ENCODE measurements at regions not wholly inside any gene's neighbourhood (a gene's known extent, or its start where the extent isn't known, plus 50 kb on each side); places are given as distances from the start of the nearest gene placed in this dataset.

DNA sequence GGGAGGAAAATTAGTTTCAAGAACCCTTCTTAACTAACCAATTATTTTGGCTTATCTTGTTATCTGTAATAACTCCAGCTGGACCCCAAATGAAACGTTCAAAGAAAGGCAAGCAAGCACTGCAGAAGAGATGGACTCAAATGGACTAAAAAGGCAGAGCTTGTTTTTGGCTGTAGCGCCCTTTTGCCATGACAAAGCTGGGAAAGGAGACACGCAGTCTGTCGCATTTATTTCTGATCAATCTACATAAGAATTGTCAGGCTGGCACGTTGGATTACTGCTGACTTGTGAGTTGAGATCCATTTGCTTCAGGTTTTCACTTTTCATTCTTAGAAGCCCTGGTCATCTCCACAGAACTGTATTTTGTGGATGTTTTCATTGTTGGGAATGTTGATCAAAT is 402.9 kb downstream of the TMEM182 start:
- Histone ChIP-seq H3K79me2 (ENCODE audit: control insufficient read depth in 1 of 2, insufficient read depth in 2 of 2, low read length in 2 of 2) (no peaks in the 10 kb centered on the region), H2AK5ac (ENCODE audit: low read depth, low read length) (no peak overlapping the region), H2BK12ac (ENCODE audit: low read depth, low read length) (no peak overlapping the region), H2BK20ac (ENCODE audit: low read length) (no peak overlapping the region), H2AFZ (ENCODE audit: low read length) (no peak overlapping the region; the same call in 1 of the 2 replicates), H2BK120ac (replicated peaks; ENCODE audit: low read depth, low read length) (no peak overlapping the region), H3K4me1 (replicated peaks in 1 of 4; ENCODE audit: control insufficient read depth in 3 of 4, insufficient read depth in 4 of 4, low read length in 3 of 4) (peaks cover 0 to 4% (median 1%) of the 10 kb centered on the region in 4 experiments; a peak in 2 of 7 replicates), H4K20me1 (replicated peaks in 1 of 2; ENCODE audit: control insufficient read depth in 1 of 2, insufficient read depth in 2 of 2, low read length in 2 of 2) (no peaks in the 10 kb centered on the region), H3K4ac (replicated peaks; ENCODE audit: insufficient read length, low read depth, low read length) (no peak overlapping the region), H3K9me3 (ENCODE audit: insufficient read depth in 2 of 2, low read depth in 1 of 2, low read length in 1 of 2) (no peaks in the 10 kb centered on the region), H2BK5ac (ENCODE audit: low read depth, low read length) (no peak overlapping the region), H4K91ac (replicated peaks; ENCODE audit: insufficient read length, low read length) (no peak overlapping the region), H3K9ac (replicated peaks in 1 of 4; ENCODE audit: extremely low read depth in 1 of 4, low read depth in 3 of 4, low read length in 3 of 4) (no peak overlapping the region), H3K18ac (ENCODE audit: extremely low read depth, low read length) (no peak overlapping the region), H4K8ac (ENCODE audit: extremely low read depth, insufficient read depth, low read length) (no peak overlapping the region), H3K14ac (ENCODE audit: insufficient read length) (no peak overlapping the region), H3K27me3 (replicated peaks in 1 of 4; ENCODE audit: control insufficient read depth in 3 of 4, extremely low read depth in 1 of 4, insufficient read depth in 3 of 4, low read length in 3 of 4) (no peaks in the 10 kb centered on the region), H3K4me2 (ENCODE audit: insufficient read depth in 1 of 2, low read depth in 2 of 2, low read length in 2 of 2) (no peak overlapping the region), H3K79me1 (ENCODE audit: low read depth, low read length) (no peaks in the 10 kb centered on the region), H2BK15ac (ENCODE audit: low read length) (no peak overlapping the region), H3K56ac (replicated peaks; ENCODE audit: insufficient read length, low read depth, low read length) (no peak overlapping the region), H3K36me3 (ENCODE audit: control insufficient read depth in 2 of 4, insufficient read depth in 4 of 4, low read length in 3 of 4) (no peaks in the 10 kb centered on the region), H3K4me3 (ENCODE audit: extremely low read depth in 1 of 4, insufficient read depth in 2 of 4, low read depth in 3 of 4, low read length in 4 of 4) (no peak overlapping the region), H3K23ac (ENCODE audit: insufficient read length) (no peak overlapping the region), H3K27ac (ENCODE audit: low read depth, low read length) (no peak overlapping the region), H3K23me2 (ENCODE audit: low read depth, low read length) (no peaks in the 10 kb centered on the region), H4K5ac (ENCODE audit: insufficient read length, low read depth, low read length) (no peak overlapping the region)
- DNase-seq (ENCODE audit: low read depth in 1 of 2, low spot score in 2 of 2) (no peak), FAIRE-seq (no peak)
- POLR2A ChIA-PET (ENCODE audit: partially characterized antibody): no interaction called here
- 51% methylated on average over 5 of the region's 5 CpGs; no CpG with 5 or more reads in 1 of the 2 experiments for WGBS, 2 experiments (ENCODE audit: extremely low coverage in 1 of 2, insufficient coverage in 1 of 2, insufficient read length in 1 of 2, insufficient replicate concordance in 2 of 2, low coverage in 1 of 2, low lambda C conversion rate in 2 of 2, missing lambda C conversion rate in 1 of 2)
- CTCF ChIA-PET (ENCODE audit: partially characterized antibody): no interaction called here
- TF ChIP-seq SIX5 (IDR thresholded peaks at IDR 0.05; ENCODE audit: low read depth, low read length) (no peak), RFX5 (IDR thresholded peaks at IDR 0.05; ENCODE audit: borderline replicate concordance, low read depth, low read length) (no peak), TBP (IDR thresholded peaks at IDR 0.05; ENCODE audit: low read depth, low read length) (no peak), SRF (IDR thresholded peaks at IDR 0.05; ENCODE audit: low read depth, low read length) (no peak), JUN (IDR thresholded peaks at IDR 0.05; ENCODE audit: low read depth, low read length) (no peak), SIRT6 (IDR thresholded peaks at IDR 0.05; ENCODE audit: low read length) (no peak), BRCA1 (IDR thresholded peaks at IDR 0.05; ENCODE audit: low read depth, low read length) (no peak), TAF7 (optimal IDR thresholded peaks at IDR 0.05; ENCODE audit: borderline replicate concordance, low read depth, low read length) (no peak)
- TF ChIP-seq, protein P1, sequence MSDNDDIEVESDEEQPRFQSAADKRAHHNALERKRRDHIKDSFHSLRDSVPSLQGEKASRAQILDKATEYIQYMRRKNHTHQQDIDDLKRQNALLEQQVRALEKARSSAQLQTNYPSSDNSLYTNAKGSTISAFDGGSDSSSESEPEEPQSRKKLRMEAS (IDR thresholded peaks at IDR 0.05): no peak
